PC-9 (cell line): ENCODE measurements at regions not wholly inside any gene's neighbourhood (a gene's known extent, or its start where the extent isn't known, plus 50 kb on each side); places are given as distances from the start of the nearest gene placed in this dataset.

Experiments used
- BruUV-seq: library from RNA; stranded (reverse); fragments of 400-500 nt; replicated peaks from 2 replicates; lab custom pipeline; 2021; lab: Mats Ljungman, UMichigan
- CTCF ChIA-PET: fragments of 300-600 bp; sonication (Branson Sonifier 250); formaldehyde crosslinking; loops from one replicate; lab custom pipeline; 2022; ENCODE audit warnings: antibody characterized with exemption; lab: Charles Lee
- POLR2A ChIA-PET: fragments of 300-600 bp; sonication (Branson Sonifier 250); formaldehyde crosslinking; loops from one replicate; lab custom pipeline; 2022; ENCODE audit warnings: antibody characterized with exemption; ENCODE audit not compliant: unreplicated experiment; lab: Charles Lee
- DNase-seq, 2 experiments: peaks; one replicate each; pipeline versions ENCODE4 v3.0.0 to v3.0.0-alpha.2; 2015 to 2022; ENCODE audit warnings: mixed read lengths in 1 of 2
- H2AFZ ChIP-seq: fragments of 200-600 bp; sonication (generic); 2 replicates; pipeline ENCODE4 v1.8.1; 2017; ENCODE audit warnings: antibody characterized with exemption
- H3F3A ChIP-seq: fragments of 200-600 bp; sonication (generic); 2 replicates; pipeline ENCODE4 v1.8.1; 2017; ENCODE audit warnings: antibody characterized with exemption, mild to moderate bottlenecking, low read depth; ENCODE audit not compliant: insufficient read depth
- H3K27ac ChIP-seq: fragments of 200-600 bp; sonication (generic); 2 replicates; pipeline ENCODE4 v1.6.1; 2016; ENCODE audit warnings: mixed run types
- H3K27me3 ChIP-seq: fragments of 200-600 bp; sonication (generic); 2 replicates; pipeline ENCODE4 v1.6.1; 2016; ENCODE audit warnings: low read depth, mixed run types; ENCODE audit not compliant: insufficient read depth
- H3K36me3 ChIP-seq: fragments of 200-600 bp; sonication (generic); 2 replicates; pipeline ENCODE4 v1.6.1; 2016; ENCODE audit warnings: low read depth, mixed run types
- H3K4me1 ChIP-seq: fragments of 200-600 bp; sonication (generic); replicated peaks from 2 replicates; pipeline ENCODE4 v1.6.1; 2016; ENCODE audit warnings: mixed run types; ENCODE audit not compliant: insufficient read depth
- H3K4me2 ChIP-seq: fragments of 200-600 bp; sonication (generic); 2 replicates; pipeline ENCODE4 v1.6.1; 2017; ENCODE audit warnings: mixed run types
- H3K4me3 ChIP-seq: fragments of 200-600 bp; sonication (generic); 2 replicates; pipeline ENCODE4 v1.6.1; 2016; ENCODE audit warnings: mixed run types
- H3K79me2 ChIP-seq: fragments of 200-600 bp; sonication (generic); 2 replicates; pipeline ENCODE4 v1.6.1; 2017; ENCODE audit warnings: low read depth, mixed run types
- H3K9me2 ChIP-seq: fragments of 200-600 bp; sonication (generic); 2 replicates; pipeline ENCODE4 v1.8.1; 2017; ENCODE audit warnings: mild to moderate bottlenecking; ENCODE audit not compliant: insufficient read depth
- H3K9me3 ChIP-seq: fragments of 200-600 bp; sonication (generic); 2 replicates; pipeline ENCODE4 v1.8.1; 2016; ENCODE audit warnings: low read depth; ENCODE audit not compliant: insufficient read depth
- H4K20me1 ChIP-seq: fragments of 200-600 bp; sonication (generic); 2 replicates; pipeline ENCODE4 v1.8.1; 2017; ENCODE audit not compliant: insufficient read depth
- EZH2 ChIP-seq: fragments of 200-600 bp; sonication (generic); IDR thresholded peaks from 2 replicates; pipeline ENCODE4 v1.8.0; 2017; ENCODE audit warnings: antibody characterized with exemption, low read depth
- intact Hi-C: fragments of 100-400 bp; cut with micrococcal nuclease; formaldehyde crosslinking; loops from one replicate; pipeline ENCODE4 v1.10.0; 2022; ENCODE audit not compliant: unreplicated experiment
- TF ChIP-seq, protein P1 (sequence below): fragments of 200-600 bp; sonication (generic); conservative IDR thresholded peaks from 2 replicates; pipeline ENCODE4 v1.6.1; 2017; ENCODE audit warnings: mixed run types, antibody characterized with exemption, mild to moderate bottlenecking, moderate library complexity

DNA sequence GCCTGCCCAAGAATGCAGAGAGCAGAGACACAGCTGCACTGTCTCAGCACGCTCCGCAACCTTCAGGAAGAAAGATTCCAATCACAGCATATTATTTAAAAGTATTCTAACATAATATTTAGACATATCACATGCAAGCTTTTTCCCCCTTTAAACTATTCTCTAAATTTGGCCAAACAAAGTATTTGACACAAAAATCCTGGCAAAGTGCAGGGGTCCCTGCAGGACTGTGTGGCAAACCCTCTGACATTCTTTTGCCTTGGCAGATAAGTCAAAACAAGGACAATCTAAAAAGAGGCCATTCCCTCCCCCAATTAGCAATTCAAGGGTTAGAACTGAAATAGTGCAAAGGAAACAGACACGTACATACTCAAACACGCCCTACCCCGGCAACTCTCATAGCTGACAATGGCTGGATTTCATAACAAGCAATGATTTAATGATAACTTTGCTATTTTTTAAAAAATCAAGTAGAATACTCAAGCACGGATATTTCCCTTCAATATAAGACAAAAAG, 225.3 kb downstream of the MRPL39 start:
- CTCF ChIA-PET: no interaction called here
- intact Hi-C loops: no loop called here
- Histone ChIP-seq H3K27me3 (no peaks in the 10 kb centered on the region), H3K27ac (no peak overlapping the region), H3K4me2 (no peak overlapping the region), H3K9me2 (no peaks in the 10 kb centered on the region), H3K4me3 (no peak overlapping the region), H3K9me3 (no peaks in the 10 kb centered on the region), H3F3A (no peaks in the 10 kb centered on the region), H4K20me1 (no peaks in the 10 kb centered on the region), H3K36me3 (no peaks in the 10 kb centered on the region), H3K4me1 (no peaks in the 10 kb centered on the region), H3K79me2 (no peaks in the 10 kb centered on the region), H2AFZ (no peak overlapping the region)
- no peak for DNase-seq
- no peak for TF ChIP-seq EZH2
- TF ChIP-seq, protein P1, sequence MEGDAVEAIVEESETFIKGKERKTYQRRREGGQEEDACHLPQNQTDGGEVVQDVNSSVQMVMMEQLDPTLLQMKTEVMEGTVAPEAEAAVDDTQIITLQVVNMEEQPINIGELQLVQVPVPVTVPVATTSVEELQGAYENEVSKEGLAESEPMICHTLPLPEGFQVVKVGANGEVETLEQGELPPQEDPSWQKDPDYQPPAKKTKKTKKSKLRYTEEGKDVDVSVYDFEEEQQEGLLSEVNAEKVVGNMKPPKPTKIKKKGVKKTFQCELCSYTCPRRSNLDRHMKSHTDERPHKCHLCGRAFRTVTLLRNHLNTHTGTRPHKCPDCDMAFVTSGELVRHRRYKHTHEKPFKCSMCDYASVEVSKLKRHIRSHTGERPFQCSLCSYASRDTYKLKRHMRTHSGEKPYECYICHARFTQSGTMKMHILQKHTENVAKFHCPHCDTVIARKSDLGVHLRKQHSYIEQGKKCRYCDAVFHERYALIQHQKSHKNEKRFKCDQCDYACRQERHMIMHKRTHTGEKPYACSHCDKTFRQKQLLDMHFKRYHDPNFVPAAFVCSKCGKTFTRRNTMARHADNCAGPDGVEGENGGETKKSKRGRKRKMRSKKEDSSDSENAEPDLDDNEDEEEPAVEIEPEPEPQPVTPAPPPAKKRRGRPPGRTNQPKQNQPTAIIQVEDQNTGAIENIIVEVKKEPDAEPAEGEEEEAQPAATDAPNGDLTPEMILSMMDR: no peak
- POLR2A ChIA-PET: no interaction called here
- no TSS peak for BruUV-seq

DNA sequence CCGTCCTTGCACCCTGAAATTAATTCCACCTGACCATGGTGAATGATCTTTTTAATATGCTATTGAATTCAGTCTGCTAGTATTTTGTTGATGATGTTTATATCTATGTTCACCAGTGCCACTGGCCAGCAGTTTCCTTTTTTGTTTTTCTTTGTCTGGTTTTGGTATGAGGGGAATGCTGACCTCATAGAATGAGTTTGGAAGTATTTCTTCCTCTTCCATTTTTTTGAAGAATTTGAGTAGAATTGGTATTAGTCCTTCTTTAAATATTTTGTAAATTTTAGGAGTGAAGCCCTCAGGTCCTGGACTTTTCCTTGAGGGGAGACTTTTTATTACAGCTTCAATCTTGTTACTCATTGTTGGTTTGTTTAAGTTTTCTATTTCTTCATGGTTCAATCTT, 231.6 kb downstream of the MRPL39 start:
- DNase-seq: no peak
- Histone ChIP-seq H3K27me3 (no peaks in the 10 kb centered on the region), H3K9me2 (no peaks in the 10 kb centered on the region), H2AFZ (no peak overlapping the region), H3K27ac (no peak overlapping the region), H4K20me1 (no peaks in the 10 kb centered on the region), H3K4me1 (no peaks in the 10 kb centered on the region), H3K4me2 (no peak overlapping the region), H3K79me2 (no peaks in the 10 kb centered on the region), H3F3A (no peaks in the 10 kb centered on the region), H3K36me3 (no peaks in the 10 kb centered on the region), H3K9me3 (no peaks in the 10 kb centered on the region), H3K4me3 (no peak overlapping the region)
- ChIA-PET CTCF (no interaction called here), POLR2A (no interaction called here)
- BruUV-seq: no TSS peak
- no peak for TF ChIP-seq EZH2
- TF ChIP-seq, protein P1: no peak
- intact Hi-C loops: no loop called here

GRCh38 chr21:25373126-25374082, 233.9 kb downstream of the MRPL39 start:
- Histone ChIP-seq H3K4me3 (no peak overlapping the region), H3K9me3 (no peaks in the 10 kb centered on the region), H3K9me2 (no peaks in the 10 kb centered on the region), H3K27ac (no peak overlapping the region), H4K20me1 (no peaks in the 10 kb centered on the region), H3F3A (no peaks in the 10 kb centered on the region), H3K36me3 (no peaks in the 10 kb centered on the region), H3K79me2 (no peaks in the 10 kb centered on the region), H2AFZ (no peak overlapping the region), H3K27me3 (no peaks in the 10 kb centered on the region), H3K4me2 (no peak overlapping the region), H3K4me1 (no peaks in the 10 kb centered on the region)
- POLR2A ChIA-PET: no interaction called here
- intact Hi-C loops: no loop called here
- CTCF ChIA-PET: no interaction called here
- no peak for DNase-seq
- no TSS peak for BruUV-seq
- TF ChIP-seq, protein P1: no peak
- no peak for TF ChIP-seq EZH2
